ENCODE measurements at regions not wholly inside any gene's neighbourhood (a gene's known extent, or its start where the extent isn't known, plus 50 kb on each side); places are given as distances from the start of the nearest gene placed in this dataset.
"Not testable (repeated sequence)": the region's sequence is repeated elsewhere in the genome, so short reads cannot be mapped to it uniquely, and the experiment has no call there.

- no peaks in the 10 kb centered on the region for H3K36me3 Mint-ChIP-seq
- no peak for ATAC-seq
- CTCF ChIA-PET = no interaction called here
- no peaks in the 10 kb centered on the region for H3K4me1 Mint-ChIP-seq
- H3K9me3 Mint-ChIP-seq (ENCODE audit: low read depth) = peaks cover 2% of the 10 kb centered on the region
- DNase-seq = no peak
- H3K27me3 Mint-ChIP-seq = no peaks in the 10 kb centered on the region
- no peak overlapping the region for H3K4me3 Mint-ChIP-seq
- no peak overlapping the region for H3K27ac Mint-ChIP-seq
Measured at GRCh38 chr4:55008166-55009056, 117.0 kb downstream of the KDR start.

- Mint-ChIP-seq H3K36me3 (no peaks in the 10 kb centered on the region), H3K27me3 (no peaks in the 10 kb centered on the region), H3K9me3 (ENCODE audit: low read depth) (peaks cover 2% of the 10 kb centered on the region), H3K4me1 (no peaks in the 10 kb centered on the region), H3K27ac (no peak overlapping the region), H3K4me3 (no peak overlapping the region)
- ATAC-seq (no peak), DNase-seq (no peak)
- CTCF ChIA-PET = no interaction called here
Measured at GRCh38 chr4:55005910-55006309, 119.5 kb downstream of the KDR start.

- Mint-ChIP-seq H3K4me1 (no peaks in the 10 kb centered on the region), H3K4me3 (no peak overlapping the region), H3K36me3 (no peaks in the 10 kb centered on the region), H3K9me3 (ENCODE audit: low read depth) (peaks cover 2% of the 10 kb centered on the region), H3K27ac (no peak overlapping the region), H3K27me3 (no peaks in the 10 kb centered on the region)
- CTCF ChIA-PET = no interaction called here
- DNase-seq (no peak), ATAC-seq (no peak)
Measured at GRCh38 chr4:55004831-55005230, 120.6 kb downstream of the KDR start.

GRCh38 chr4:55002431-55002830 is 123.0 kb downstream of the KDR start:
- DNase-seq (no peak), ATAC-seq (no peak)
- H3K4me1 Mint-ChIP-seq = no peaks in the 10 kb centered on the region
- H3K27ac Mint-ChIP-seq = no peak overlapping the region
- H3K36me3 Mint-ChIP-seq = no peaks in the 10 kb centered on the region
- CTCF ChIA-PET = no interaction called here
- no peak overlapping the region for H3K4me3 Mint-ChIP-seq
- H3K9me3 Mint-ChIP-seq (ENCODE audit: low read depth) = peaks cover 2% of the 10 kb centered on the region
- H3K27me3 Mint-ChIP-seq = no peaks in the 10 kb centered on the region

GRCh38 chr4:55001538-55001937 is 123.9 kb downstream of the KDR start:
- H3K4me1 Mint-ChIP-seq = no peaks in the 10 kb centered on the region
- peaks cover 2% of the 10 kb centered on the region for H3K9me3 Mint-ChIP-seq (ENCODE audit: low read depth)
- DNase-seq (no peak), ATAC-seq (no peak)
- CTCF ChIA-PET = no interaction called here
- H3K27me3 Mint-ChIP-seq = no peaks in the 10 kb centered on the region
- no peak overlapping the region for H3K4me3 Mint-ChIP-seq
- H3K36me3 Mint-ChIP-seq = no peaks in the 10 kb centered on the region
- H3K27ac Mint-ChIP-seq = no peak overlapping the region

GRCh38 chr4:54999003-54999402 is 126.4 kb downstream of the KDR start:
- ATAC-seq = no peak
- Mint-ChIP-seq H3K27ac (no peak overlapping the region), H3K4me1 (no peaks in the 10 kb centered on the region), H3K9me3 (ENCODE audit: low read depth) (peaks cover 3% of the 10 kb centered on the region), H3K4me3 (no peak overlapping the region), H3K36me3 (no peaks in the 10 kb centered on the region), H3K27me3 (no peaks in the 10 kb centered on the region)
- CTCF ChIA-PET = no interaction called here
- DNase-seq = no peak

- H3K36me3 Mint-ChIP-seq; H3K4me3 Mint-ChIP-seq; H3K27ac Mint-ChIP-seq; H3K9me3 Mint-ChIP-seq (ENCODE audit: low read depth); ATAC-seq; CTCF ChIA-PET; H3K4me1 Mint-ChIP-seq; H3K27me3 Mint-ChIP-seq; DNase-seq: not testable (repeated sequence)
Measured at GRCh38 chr4:54993473-54994026, 131.8 kb downstream of the KDR start.

GRCh38 chr4:54992266-54992665 is 133.1 kb downstream of the KDR start:
- CTCF ChIA-PET = no interaction called here
- no peaks in the 10 kb centered on the region for H3K27me3 Mint-ChIP-seq
- no peak overlapping the region for H3K27ac Mint-ChIP-seq
- DNase-seq (no peak), ATAC-seq (no peak)
- H3K4me3 Mint-ChIP-seq = no peak overlapping the region
- peaks cover 10% of the 10 kb centered on the region for H3K9me3 Mint-ChIP-seq (ENCODE audit: low read depth)
- no peaks in the 10 kb centered on the region for H3K4me1 Mint-ChIP-seq
- H3K36me3 Mint-ChIP-seq = no peaks in the 10 kb centered on the region

- DNase-seq (no peak), ATAC-seq (no peak)
- H3K36me3 Mint-ChIP-seq = no peaks in the 10 kb centered on the region
- no peak overlapping the region for H3K4me3 Mint-ChIP-seq
- CTCF ChIA-PET = no interaction called here
- H3K27ac Mint-ChIP-seq = no peak overlapping the region
- peaks cover 8% of the 10 kb centered on the region for H3K9me3 Mint-ChIP-seq (ENCODE audit: low read depth)
- H3K27me3 Mint-ChIP-seq = no peaks in the 10 kb centered on the region
- H3K4me1 Mint-ChIP-seq = no peaks in the 10 kb centered on the region
Measured at GRCh38 chr4:54988655-54989054, 136.7 kb downstream of the KDR start.

GRCh38 chr4:54986095-54986846 is 139.1 kb downstream of the KDR start:
- H3K4me1 Mint-ChIP-seq = no peaks in the 10 kb centered on the region
- H3K9me3 Mint-ChIP-seq (ENCODE audit: low read depth) = peaks cover 8% of the 10 kb centered on the region
- H3K4me3 Mint-ChIP-seq = no peak overlapping the region
- no peaks in the 10 kb centered on the region for H3K36me3 Mint-ChIP-seq
- no peaks in the 10 kb centered on the region for H3K27me3 Mint-ChIP-seq
- no peak overlapping the region for H3K27ac Mint-ChIP-seq
- DNase-seq (no peak), ATAC-seq (no peak)
- CTCF ChIA-PET = no interaction called here

GRCh38 chr4:54976682-54977081 is 148.7 kb downstream of the KDR start:
- Mint-ChIP-seq H3K27me3 (no peaks in the 10 kb centered on the region), H3K4me3 (no peak overlapping the region), H3K4me1 (no peaks in the 10 kb centered on the region), H3K27ac (no peak overlapping the region), H3K36me3 (no peaks in the 10 kb centered on the region), H3K9me3 (ENCODE audit: low read depth) (no peaks in the 10 kb centered on the region)
- DNase-seq = no peak
- no peak for ATAC-seq
- CTCF ChIA-PET = no interaction called here

GRCh38 chr4:54976031-54976430 is 149.4 kb downstream of the KDR start:
- Mint-ChIP-seq H3K4me1 (no peaks in the 10 kb centered on the region), H3K27me3 (no peaks in the 10 kb centered on the region), H3K27ac (no peak overlapping the region), H3K4me3 (no peak overlapping the region), H3K9me3 (ENCODE audit: low read depth) (no peaks in the 10 kb centered on the region), H3K36me3 (no peaks in the 10 kb centered on the region)
- CTCF ChIA-PET = no interaction called here
- ATAC-seq (no peak), DNase-seq (no peak)

GRCh38 chr4:54973784-54974183 is 151.6 kb downstream of the KDR start:
- Mint-ChIP-seq H3K36me3 (no peaks in the 10 kb centered on the region), H3K27ac (no peak overlapping the region), H3K4me1 (no peaks in the 10 kb centered on the region), H3K4me3 (no peak overlapping the region), H3K9me3 (ENCODE audit: low read depth) (no peaks in the 10 kb centered on the region), H3K27me3 (no peaks in the 10 kb centered on the region)
- DNase-seq (no peak), ATAC-seq (no peak)
- CTCF ChIA-PET = no interaction called here

GRCh38 chr4:54971474-54971950 is 153.9 kb downstream of the KDR start:
- no peak for DNase-seq
- ATAC-seq = no peak
- Mint-ChIP-seq H3K27ac (no peak overlapping the region), H3K36me3 (no peaks in the 10 kb centered on the region), H3K4me3 (no peak overlapping the region), H3K9me3 (ENCODE audit: low read depth) (no peaks in the 10 kb centered on the region), H3K4me1 (no peaks in the 10 kb centered on the region), H3K27me3 (no peaks in the 10 kb centered on the region)
- CTCF ChIA-PET = interaction anchor here (0.8 kb wide), 1 partner anchor 766 kb away, joined by 4 read pairs; no protein-coding TSS in a partner anchor

All from activated CD8-positive, alpha-beta memory T cell treated with anti-CD3 and anti-CD28 coated beads, Interleukin-2, amount 10 ng/mL, durations not matched to agents 7 days and 5 days (primary cell).